ENCODE measurements at regions not wholly inside any gene's neighbourhood (a gene's known extent, or its start where the extent isn't known, plus 50 kb on each side); places are given as distances from the start of the nearest gene placed in this dataset.

DNA sequence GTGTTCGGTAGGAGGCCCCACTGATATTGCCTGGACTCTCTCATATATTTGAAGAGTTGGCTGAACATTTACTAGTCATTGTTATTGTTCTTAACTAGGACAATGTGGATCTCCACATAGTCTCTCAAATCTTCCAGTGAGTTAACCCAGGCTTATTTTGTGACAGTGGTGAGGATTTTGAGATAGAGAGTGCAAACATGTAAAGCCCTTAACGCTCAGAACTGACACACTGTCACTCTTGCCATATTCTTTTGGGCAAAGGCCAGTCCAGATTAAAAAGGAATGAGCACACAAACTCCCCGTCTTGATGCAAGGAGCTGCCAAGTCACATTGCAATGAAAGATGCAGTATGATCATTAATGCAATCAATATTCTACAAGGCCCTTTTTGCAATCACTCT is 431.9 kb upstream of the AZI2 start:
- TF ChIP-seq TAF1 (IDR thresholded peaks at IDR 0.05; ENCODE audit: low read depth), result no peak
- no peak for TF ChIP-seq YY1 (IDR thresholded peaks at IDR 0.05; ENCODE audit: low read depth)
- TF ChIP-seq, protein P1, sequence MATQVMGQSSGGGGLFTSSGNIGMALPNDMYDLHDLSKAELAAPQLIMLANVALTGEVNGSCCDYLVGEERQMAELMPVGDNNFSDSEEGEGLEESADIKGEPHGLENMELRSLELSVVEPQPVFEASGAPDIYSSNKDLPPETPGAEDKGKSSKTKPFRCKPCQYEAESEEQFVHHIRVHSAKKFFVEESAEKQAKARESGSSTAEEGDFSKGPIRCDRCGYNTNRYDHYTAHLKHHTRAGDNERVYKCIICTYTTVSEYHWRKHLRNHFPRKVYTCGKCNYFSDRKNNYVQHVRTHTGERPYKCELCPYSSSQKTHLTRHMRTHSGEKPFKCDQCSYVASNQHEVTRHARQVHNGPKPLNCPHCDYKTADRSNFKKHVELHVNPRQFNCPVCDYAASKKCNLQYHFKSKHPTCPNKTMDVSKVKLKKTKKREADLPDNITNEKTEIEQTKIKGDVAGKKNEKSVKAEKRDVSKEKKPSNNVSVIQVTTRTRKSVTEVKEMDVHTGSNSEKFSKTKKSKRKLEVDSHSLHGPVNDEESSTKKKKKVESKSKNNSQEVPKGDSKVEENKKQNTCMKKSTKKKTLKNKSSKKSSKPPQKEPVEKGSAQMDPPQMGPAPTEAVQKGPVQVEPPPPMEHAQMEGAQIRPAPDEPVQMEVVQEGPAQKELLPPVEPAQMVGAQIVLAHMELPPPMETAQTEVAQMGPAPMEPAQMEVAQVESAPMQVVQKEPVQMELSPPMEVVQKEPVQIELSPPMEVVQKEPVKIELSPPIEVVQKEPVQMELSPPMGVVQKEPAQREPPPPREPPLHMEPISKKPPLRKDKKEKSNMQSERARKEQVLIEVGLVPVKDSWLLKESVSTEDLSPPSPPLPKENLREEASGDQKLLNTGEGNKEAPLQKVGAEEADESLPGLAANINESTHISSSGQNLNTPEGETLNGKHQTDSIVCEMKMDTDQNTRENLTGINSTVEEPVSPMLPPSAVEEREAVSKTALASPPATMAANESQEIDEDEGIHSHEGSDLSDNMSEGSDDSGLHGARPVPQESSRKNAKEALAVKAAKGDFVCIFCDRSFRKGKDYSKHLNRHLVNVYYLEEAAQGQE (IDR thresholded peaks at IDR 0.05; ENCODE audit: low read depth), result no peak
- TF ChIP-seq NFIC (IDR thresholded peaks at IDR 0.05), result no peak
- no peak for TF ChIP-seq EP300 (IDR thresholded peaks at IDR 0.05; ENCODE audit: borderline replicate concordance)
- TF ChIP-seq ZBTB7A (IDR thresholded peaks at IDR 0.05; ENCODE audit: low read depth), result no peak
- no peak for TF ChIP-seq TCF12 (IDR thresholded peaks at IDR 0.05; ENCODE audit: low read depth)
- no peak for TF ChIP-seq CREB1 (IDR thresholded peaks at IDR 0.05; ENCODE audit: low read depth)
- TF ChIP-seq RAD21 (IDR thresholded peaks at IDR 0.05; ENCODE audit: low read depth), result no peak
- TF ChIP-seq, protein P2, sequence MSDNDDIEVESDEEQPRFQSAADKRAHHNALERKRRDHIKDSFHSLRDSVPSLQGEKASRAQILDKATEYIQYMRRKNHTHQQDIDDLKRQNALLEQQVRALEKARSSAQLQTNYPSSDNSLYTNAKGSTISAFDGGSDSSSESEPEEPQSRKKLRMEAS (IDR thresholded peaks at IDR 0.05), result no peak
- TF ChIP-seq, protein P3, sequence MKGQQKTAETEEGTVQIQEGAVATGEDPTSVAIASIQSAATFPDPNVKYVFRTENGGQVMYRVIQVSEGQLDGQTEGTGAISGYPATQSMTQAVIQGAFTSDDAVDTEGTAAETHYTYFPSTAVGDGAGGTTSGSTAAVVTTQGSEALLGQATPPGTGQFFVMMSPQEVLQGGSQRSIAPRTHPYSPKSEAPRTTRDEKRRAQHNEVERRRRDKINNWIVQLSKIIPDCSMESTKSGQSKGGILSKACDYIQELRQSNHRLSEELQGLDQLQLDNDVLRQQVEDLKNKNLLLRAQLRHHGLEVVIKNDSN (IDR thresholded peaks at IDR 0.05), result no peak
- TF ChIP-seq CEBPB (IDR thresholded peaks at IDR 0.05), result no peak
- no peak for TF ChIP-seq TEAD4 (IDR thresholded peaks at IDR 0.05)
